HEK293 (cell line): ENCODE measurements at regions not wholly inside any gene's neighbourhood (a gene's known extent, or its start where the extent isn't known, plus 50 kb on each side); places are given as distances from the start of the nearest gene placed in this dataset.

Experiments
- CTCF ChIA-PET: fragments of 350-600 bp; formaldehyde crosslinking; extraction: SDS; loops from one replicate; lab custom pipeline; 2021; ENCODE audit warnings: antibody characterized with exemption; lab: Yijun Ruan, JAX
- POLR2A ChIA-PET: fragments of 300-600 bp; formaldehyde crosslinking; extraction: SDS; loops from one replicate; lab custom pipeline; 2020; ENCODE audit warnings: antibody characterized with exemption, inconsistent platforms; lab: Yijun Ruan, JAX
- H3K27ac ChIP-seq: fragments of 200-500 bp; sonication (Bioruptor generic); 2 replicates; pipeline ENCODE4 v1.5.1; 2014; ENCODE audit warnings: low read depth, low read length, control low read depth, inconsistent platforms; ENCODE audit errors: extremely low read depth
- H3K36me3 ChIP-seq, 2 experiments: fragments of 200-500 bp in 1 of 2; sonication (Bioruptor generic) in 1 of 2; 1 replicate in 1 of 2; 2 replicates in 1 of 2; pipeline ENCODE4 v1.5.1; 2014 to 2017; ENCODE audit warnings: inconsistent platforms in 2 of 2, low read length in 2 of 2; ENCODE audit not compliant: control insufficient read depth in 2 of 2, insufficient read depth in 1 of 2
- H3K4me1 ChIP-seq: fragments of 200-500 bp; sonication (Bioruptor generic); 2 replicates; pipeline ENCODE4 v1.5.1; 2014; ENCODE audit warnings: mild to moderate bottlenecking, low read length, inconsistent platforms; ENCODE audit not compliant: control insufficient read depth, insufficient read depth
- H3K4me3 ChIP-seq: 2 replicates; pipeline ENCODE4 v1.5.1; 2011; ENCODE audit warnings: low read depth, mild to moderate bottlenecking, control low read depth, low read length, moderate library complexity
- H3K9me3 ChIP-seq: fragments of 200-500 bp; sonication (Bioruptor generic); 2 replicates; pipeline ENCODE4 v1.5.1; 2014; ENCODE audit warnings: low read depth, low read length, inconsistent platforms; ENCODE audit not compliant: control insufficient read depth, insufficient read depth
- GLI2 ChIP-seq: fragments of 450-650 bp; formaldehyde crosslinking; IDR thresholded peaks from 2 replicates; pipeline ENCODE4; 2017; ENCODE audit warnings: missing biosample characterization, missing genetic modification characterization, low read depth, borderline replicate concordance
- GLIS1 ChIP-seq: fragments of 450-650 bp; formaldehyde crosslinking; IDR thresholded peaks from 2 replicates; pipeline ENCODE4 v1.5.1; 2016; ENCODE audit warnings: missing biosample characterization, missing genetic modification characterization
- KLF10 ChIP-seq: fragments of 450-650 bp; IDR thresholded peaks from 2 replicates; pipeline ENCODE4 v1.5.1; 2018; ENCODE audit warnings: missing biosample characterization, mild to moderate bottlenecking, missing genetic modification characterization
- KLF9 ChIP-seq: fragments of 450-650 bp; formaldehyde crosslinking; IDR thresholded peaks from 2 replicates; pipeline ENCODE4 v1.5.1; 2016; ENCODE audit warnings: missing biosample characterization, missing genetic modification characterization, low read depth
- MEIS1 ChIP-seq: sonication (generic); formaldehyde crosslinking; IDR thresholded peaks from 2 replicates; pipeline ENCODE4 v1.8.1; 2022; ENCODE audit warnings: missing genetic modification reagents, mild to moderate bottlenecking, borderline replicate concordance
- MYNN ChIP-seq: fragments of 450-650 bp; formaldehyde crosslinking; IDR thresholded peaks from 2 replicates; pipeline ENCODE4 v1.5.1; 2016; ENCODE audit warnings: missing biosample characterization, missing genetic modification characterization, borderline replicate concordance
- ZNF148 ChIP-seq: fragments of 450-650 bp; formaldehyde crosslinking; IDR thresholded peaks from 2 replicates; pipeline ENCODE4 v1.5.0; 2017; ENCODE audit warnings: missing biosample characterization, missing genetic modification characterization, borderline replicate concordance
- ZNF2 ChIP-seq: fragments of 450-650 bp; formaldehyde crosslinking; IDR thresholded peaks from 2 replicates; pipeline ENCODE4 v1.5.1; 2016; ENCODE audit warnings: missing biosample characterization, missing genetic modification characterization
- ZNF362 ChIP-seq: fragments of 450-650 bp; formaldehyde crosslinking; IDR thresholded peaks from 2 replicates; pipeline ENCODE4 v1.5.1; 2016; ENCODE audit warnings: missing biosample characterization, missing genetic modification characterization
- ZNF404 ChIP-seq: fragments of 450-650 bp; formaldehyde crosslinking; IDR thresholded peaks from 2 replicates; pipeline ENCODE4 v1.5.1; 2017; ENCODE audit warnings: missing biosample characterization, missing genetic modification characterization
- ZNF473 ChIP-seq: fragments of 450-650 bp; formaldehyde crosslinking; IDR thresholded peaks from 2 replicates; pipeline ENCODE4 v1.5.1; 2017; ENCODE audit warnings: missing biosample characterization, missing genetic modification characterization
- ZNF48 ChIP-seq: fragments of 450-650 bp; formaldehyde crosslinking; IDR thresholded peaks from 2 replicates; pipeline ENCODE4 v1.5.1; 2016; ENCODE audit warnings: missing biosample characterization, missing genetic modification characterization
- ZNF518A ChIP-seq: fragments of 450-650 bp; formaldehyde crosslinking; conservative IDR thresholded peaks from 2 replicates; pipeline ENCODE4 v1.5.1; 2016; ENCODE audit warnings: low read depth, missing biosample characterization, missing genetic modification characterization
- ZNF792 ChIP-seq: fragments of 450-650 bp; formaldehyde crosslinking; IDR thresholded peaks from 2 replicates; pipeline ENCODE4 v1.5.1; 2016; ENCODE audit warnings: missing biosample characterization, missing genetic modification characterization

- H3K36me3 ChIP-seq: no peaks in the 10 kb centered on the region
- no peaks in the 10 kb centered on the region for H3K9me3 ChIP-seq
- no peak overlapping the region for H3K4me3 ChIP-seq
- H3K4me1 ChIP-seq: no peaks in the 10 kb centered on the region
- H3K27ac ChIP-seq: no peak overlapping the region
- ChIA-PET POLR2A (no interaction called here), CTCF (interaction anchor here (0.9 to 2.8 kb wide), 2 partner anchors 11 to 13 kb away, joined by 4 to 11 read pairs; no protein-coding TSS in a partner anchor)
- TF ChIP-seq ZNF518A (tag by site-specific recombination) (no peak), ZNF148 (tag by site-specific recombination) (no peak), ZNF2 (tag by site-specific recombination) (no peak), GLI2 (tag by site-specific recombination) (no peak), KLF9 (tag by site-specific recombination) (no peak)
These were observed 208.7 kb downstream of the KCNE4 start for GRCh38 chr2:223260681-223261080.

- Histone ChIP-seq H3K36me3 (no peaks in the 10 kb centered on the region), H3K4me1 (no peaks in the 10 kb centered on the region), H3K4me3 (no peak overlapping the region), H3K27ac (no peak overlapping the region), H3K9me3 (no peaks in the 10 kb centered on the region)
- ChIA-PET CTCF (interaction anchor here (0.7 to 1.4 kb wide), 2 partner anchors 291 to 326 kb away, joined by 3 to 4 read pairs; no protein-coding TSS in a partner anchor), POLR2A (no interaction called here)
- no peak for TF ChIP-seq ZNF362 (tag by site-specific recombination)
- TF ChIP-seq MEIS1 (CRISPR knock-in tag): peak; percentile 53; the same call in 1 of the 2 replicates
- TF ChIP-seq ZNF404 (tag by site-specific recombination): no peak
- no peak for TF ChIP-seq ZNF48 (tag by site-specific recombination)
- no peak for TF ChIP-seq KLF10 (tag by site-specific recombination)
- no peak for TF ChIP-seq GLIS1 (tag by site-specific recombination)
These were observed 211.0 kb downstream of the KCNE4 start for GRCh38 chr2:223262946-223263345.

GRCh38 chr2:223264541-223265193 is 212.7 kb downstream of the KCNE4 start:
- H3K36me3 ChIP-seq: no peaks in the 10 kb centered on the region
- H3K4me3 ChIP-seq: no peak overlapping the region
- no peak overlapping the region for H3K27ac ChIP-seq
- POLR2A ChIA-PET: no interaction called here
- TF ChIP-seq MYNN (tag by site-specific recombination): no peak
- TF ChIP-seq ZNF792: no peak
- TF ChIP-seq ZNF473 (tag by site-specific recombination): no peak
- H3K4me1 ChIP-seq: no peaks in the 10 kb centered on the region
- H3K9me3 ChIP-seq: no peaks in the 10 kb centered on the region
- CTCF ChIA-PET: no interaction called here
